Mucosa of stomach (tissue), 1 donor: ENCODE measurements at regions not wholly inside any gene's neighbourhood (a gene's known extent, or its start where the extent isn't known, plus 50 kb on each side); places are given as distances from the start of the nearest gene placed in this dataset.
"Not testable (repeated sequence)": the region's sequence is repeated elsewhere in the genome, so short reads cannot be mapped to it uniquely, and the experiment has no call there.

Experiments
- H3K27me3 ChIP-seq: one replicate; pipeline ENCODE4 v1.7.0; 2013; ENCODE audit warnings: mild to moderate bottlenecking, low read length; ENCODE audit not compliant: control insufficient read depth, insufficient read depth
- H3K36me3 ChIP-seq: one replicate; pipeline ENCODE4 v1.7.0; 2013; ENCODE audit warnings: low read length; ENCODE audit not compliant: control insufficient read depth, insufficient read depth
- H3K4me1 ChIP-seq: one replicate; pipeline ENCODE4 v1.7.0; 2013; ENCODE audit warnings: mild to moderate bottlenecking, low read length; ENCODE audit not compliant: control insufficient read depth, insufficient read depth
- H3K4me3 ChIP-seq: one replicate; pipeline ENCODE4 v1.7.0; 2013; ENCODE audit warnings: low read length
- H3K9ac ChIP-seq: one replicate; pipeline ENCODE4 v1.7.0; 2013; ENCODE audit warnings: mild to moderate bottlenecking, low read length, moderate library complexity
- H3K9me3 ChIP-seq: one replicate; pipeline ENCODE4 v1.7.0; 2013; ENCODE audit warnings: mild to moderate bottlenecking, low read length, moderate library complexity; ENCODE audit not compliant: control insufficient read depth
- donor health status: Pancreatic carcinoma.

DNA sequence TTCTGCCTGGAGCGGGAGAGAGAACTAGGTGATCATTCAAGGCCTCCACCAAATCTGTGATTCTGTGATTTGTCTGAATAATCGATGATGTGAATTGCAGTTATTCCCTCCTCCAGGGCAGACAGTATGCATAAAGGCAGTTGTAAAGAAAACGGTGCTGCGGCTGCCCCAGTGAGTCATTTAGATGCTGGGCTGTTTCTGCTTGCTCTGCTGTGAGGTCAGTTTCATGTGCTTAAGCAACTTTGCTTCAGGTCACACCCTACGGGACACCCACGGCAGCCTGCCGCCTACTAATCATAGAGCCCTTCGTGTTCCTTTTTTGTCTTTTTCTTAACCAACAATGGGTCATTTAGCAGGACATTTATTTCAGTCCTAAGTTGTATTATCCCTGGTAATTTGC lies 158.1 kb upstream of the PITRM1 start:
- H3K4me3 ChIP-seq: no peak overlapping the region
- no peaks in the 10 kb centered on the region for H3K9me3 ChIP-seq
- no peaks in the 10 kb centered on the region for H3K4me1 ChIP-seq
- H3K27me3 ChIP-seq: no peaks in the 10 kb centered on the region
- no peaks in the 10 kb centered on the region for H3K36me3 ChIP-seq
- no peak overlapping the region for H3K9ac ChIP-seq

GRCh38 chr10:3325954-3326750 lies 153.6 kb upstream of the PITRM1 start:
- no peaks in the 10 kb centered on the region for H3K36me3 ChIP-seq
- H3K4me3 ChIP-seq: no peak overlapping the region
- no peaks in the 10 kb centered on the region for H3K27me3 ChIP-seq
- no peaks in the 10 kb centered on the region for H3K4me1 ChIP-seq
- no peak overlapping the region for H3K9ac ChIP-seq
- H3K9me3 ChIP-seq: no peaks in the 10 kb centered on the region

GRCh38 chr10:3324612-3325038 lies 152.0 kb upstream of the PITRM1 start:
- Histone ChIP-seq H3K4me3 (no peak overlapping the region), H3K27me3 (no peaks in the 10 kb centered on the region), H3K9ac (no peak overlapping the region), H3K9me3 (no peaks in the 10 kb centered on the region), H3K4me1 (no peaks in the 10 kb centered on the region), H3K36me3 (no peaks in the 10 kb centered on the region)

- H3K4me1 ChIP-seq: no peaks in the 10 kb centered on the region
- H3K36me3 ChIP-seq: no peaks in the 10 kb centered on the region
- no peak overlapping the region for H3K4me3 ChIP-seq
These were observed 151.4 kb upstream of the PITRM1 start for GRCh38 chr10:3323865-3324498.

DNA sequence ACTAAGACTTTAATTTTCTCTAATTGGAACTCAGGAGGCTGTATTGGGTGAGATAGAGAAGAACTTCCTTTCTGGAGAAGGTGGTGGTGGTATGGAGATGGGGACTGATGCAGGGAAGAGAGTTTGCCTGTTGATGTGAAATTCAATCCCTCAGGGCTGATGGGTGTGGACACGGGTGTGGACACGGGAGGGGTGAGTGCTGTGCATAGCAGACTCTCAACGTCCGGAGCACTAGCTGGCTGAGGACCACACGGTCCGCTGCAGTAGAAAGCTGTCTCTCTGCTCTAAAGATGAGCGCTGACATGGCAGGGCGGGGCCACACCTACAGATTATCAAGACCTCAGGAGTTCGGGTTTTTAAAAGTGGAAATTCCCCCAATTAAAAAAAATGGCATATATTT lies 148.5 kb upstream of the PITRM1 start:
- H3K4me3 ChIP-seq: no peak overlapping the region
- H3K27me3 ChIP-seq: no peaks in the 10 kb centered on the region
- no peaks in the 10 kb centered on the region for H3K36me3 ChIP-seq
- H3K9me3 ChIP-seq: no peaks in the 10 kb centered on the region
- no peaks in the 10 kb centered on the region for H3K4me1 ChIP-seq
- no peak overlapping the region for H3K9ac ChIP-seq

More at GRCh38 chr10:3323865-3324498, 151.4 kb upstream of the PITRM1 start:
- no peaks in the 10 kb centered on the region for H3K27me3 ChIP-seq
- H3K9ac ChIP-seq: no peak overlapping the region
- no peaks in the 10 kb centered on the region for H3K9me3 ChIP-seq

DNA sequence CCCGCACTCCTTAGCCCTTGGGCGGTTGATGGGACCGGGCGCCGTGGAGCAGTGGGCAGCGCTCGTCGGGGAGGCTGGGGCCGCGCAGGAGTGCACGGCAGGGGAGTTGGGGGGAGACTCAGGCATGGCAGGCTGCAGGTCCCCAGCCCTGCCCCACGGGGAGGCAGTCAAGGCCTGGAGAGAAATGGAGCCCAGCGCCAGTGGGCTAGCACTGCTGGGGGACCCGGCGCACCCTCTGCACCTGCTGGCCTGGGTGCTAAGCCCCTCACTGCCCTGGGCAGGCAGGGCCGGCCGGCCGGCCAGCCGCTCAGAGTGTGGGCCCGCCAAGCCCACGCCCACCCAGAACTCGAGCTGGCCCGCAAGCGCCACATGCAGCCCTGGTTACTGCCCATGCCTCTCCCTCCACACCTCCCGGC lies 147.2 kb upstream of the PITRM1 start:
- Histone ChIP-seq H3K4me1 (no peaks in the 10 kb centered on the region), H3K9me3 (no peaks in the 10 kb centered on the region), H3K27me3 (no peaks in the 10 kb centered on the region), H3K9ac (no peak overlapping the region), H3K4me3 (no peak overlapping the region), H3K36me3 (no peaks in the 10 kb centered on the region)

DNA sequence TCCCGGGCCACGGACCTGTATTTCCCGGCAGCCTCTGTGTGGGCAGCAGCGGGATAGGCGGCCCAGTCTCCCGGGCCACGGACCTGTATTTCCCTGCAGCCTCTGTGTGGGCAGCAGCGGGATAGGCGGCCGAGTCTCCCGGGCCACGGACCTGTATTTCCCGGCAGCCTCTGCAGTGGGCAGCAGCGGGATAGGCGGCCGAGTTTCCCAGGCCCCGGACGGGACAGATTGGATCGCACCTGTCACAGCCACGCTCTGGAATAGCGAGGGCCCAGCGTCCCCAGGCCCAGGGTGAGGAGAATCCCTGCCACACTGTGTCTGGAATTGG lies 145.9 kb upstream of the PITRM1 start:
- not testable (repeated sequence) for H3K4me3 ChIP-seq, H3K4me1 ChIP-seq, H3K9me3 ChIP-seq, H3K27me3 ChIP-seq, H3K36me3 ChIP-seq, H3K9ac ChIP-seq

- not testable (repeated sequence) for H3K4me1 ChIP-seq, H3K9ac ChIP-seq, H3K36me3 ChIP-seq, H3K27me3 ChIP-seq, H3K4me3 ChIP-seq, H3K9me3 ChIP-seq
These were observed 145.2 kb upstream of the PITRM1 start for GRCh38 chr10:3317553-3318479.

- not testable (repeated sequence) for H3K9me3 ChIP-seq, H3K27me3 ChIP-seq, H3K4me3 ChIP-seq, H3K4me1 ChIP-seq, H3K36me3 ChIP-seq, H3K9ac ChIP-seq
These were observed 142.0 kb upstream of the PITRM1 start for GRCh38 chr10:3314445-3315085.

DNA sequence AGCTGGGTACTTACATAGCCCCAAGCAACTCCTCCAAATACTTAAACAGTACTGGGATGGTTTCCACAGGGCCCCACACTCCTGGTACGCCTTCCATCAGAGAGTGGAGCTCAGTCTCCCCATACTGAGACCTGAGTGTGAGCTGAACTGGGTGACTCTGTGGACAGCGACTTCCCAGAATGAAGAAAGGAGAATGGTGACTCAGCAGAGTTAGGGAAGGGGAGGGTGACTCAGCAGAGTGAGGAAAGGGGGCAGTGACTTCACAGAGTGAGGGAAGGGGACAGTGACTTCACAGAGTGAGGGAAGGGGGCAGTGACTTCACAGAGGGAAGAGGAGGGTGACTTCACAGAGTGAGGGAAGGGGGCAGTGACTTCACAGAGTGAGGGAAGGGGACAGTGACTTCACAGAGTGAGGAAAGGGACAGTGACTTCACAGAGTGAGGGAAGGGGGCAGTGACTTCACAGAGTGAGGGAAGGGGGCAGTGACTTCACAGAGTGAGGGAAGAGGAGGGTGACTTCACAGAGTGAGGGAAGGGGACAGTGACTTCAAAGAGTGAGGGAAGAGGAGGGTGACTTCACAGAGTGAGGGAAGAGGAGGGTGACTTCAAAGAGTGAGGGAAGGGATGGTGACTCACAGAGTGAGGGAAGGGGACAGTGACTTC lies 141.3 kb upstream of the PITRM1 start:
- not testable (repeated sequence) for H3K4me1 ChIP-seq, H3K27me3 ChIP-seq, H3K4me3 ChIP-seq, H3K9me3 ChIP-seq, H3K36me3 ChIP-seq, H3K9ac ChIP-seq

DNA sequence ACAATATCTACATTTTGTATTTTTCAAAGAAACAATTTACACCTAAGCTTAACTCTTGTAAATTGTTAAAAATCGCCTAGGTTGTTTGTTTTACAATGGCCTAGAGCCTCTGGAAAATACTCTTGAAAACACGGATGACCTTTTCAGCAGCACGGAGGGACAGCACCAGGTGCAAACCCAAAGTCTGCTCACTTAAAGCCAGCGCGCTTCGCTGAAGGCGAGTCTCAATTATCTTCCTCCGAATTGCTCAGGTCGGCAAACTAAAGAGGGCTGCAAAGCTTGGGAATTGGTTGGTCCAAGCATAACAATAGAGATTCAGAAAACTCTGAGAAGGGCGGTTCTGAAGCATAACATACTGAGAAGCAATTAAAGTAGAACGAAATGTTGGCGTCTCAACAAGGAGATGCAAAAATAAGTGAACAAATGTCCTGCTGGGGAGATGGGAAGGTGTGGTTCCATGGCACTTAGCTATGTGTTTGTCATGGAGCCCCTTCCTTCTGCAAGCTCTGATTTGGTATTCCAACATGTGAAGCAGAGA lies 139.9 kb upstream of the PITRM1 start:
- no peaks in the 10 kb centered on the region for H3K4me1 ChIP-seq
- H3K36me3 ChIP-seq: no peaks in the 10 kb centered on the region
- H3K4me3 ChIP-seq: no peak overlapping the region
- no peaks in the 10 kb centered on the region for H3K27me3 ChIP-seq
- H3K9me3 ChIP-seq: no peaks in the 10 kb centered on the region
- H3K9ac ChIP-seq: no peak overlapping the region
